ENCODE measurements at regions not wholly inside any gene's neighbourhood (a gene's known extent, or its start where the extent isn't known, plus 50 kb on each side); places are given as distances from the start of the nearest gene placed in this dataset.

- Mint-ChIP-seq H3K9me3 (ENCODE audit: unreplicated experiment) (peaks cover 7% of the 10 kb centered on the region), H3K36me3 (ENCODE audit: unreplicated experiment) (no peaks in the 10 kb centered on the region), H3K4me3 (ENCODE audit: unreplicated experiment) (no peak overlapping the region), H3K4me1 (ENCODE audit: unreplicated experiment) (no peaks in the 10 kb centered on the region), H3K27ac (ENCODE audit: unreplicated experiment) (no peak overlapping the region), H3K27me3 (ENCODE audit: unreplicated experiment) (no peaks in the 10 kb centered on the region)
- no peak for DNase-seq (ENCODE audit: extremely low spot score, unreplicated experiment)
- TF ChIP-seq CTCF (IDR thresholded peaks at IDR 0.05): no peak
Observed at GRCh38 chr6:92297101-92297500, 1122.3 kb downstream of the EPHA7 start.

GRCh38 chr6:92292067-92292466 is 1127.3 kb downstream of the EPHA7 start:
- Mint-ChIP-seq H3K4me3 (ENCODE audit: unreplicated experiment) (no peak overlapping the region), H3K36me3 (ENCODE audit: unreplicated experiment) (no peaks in the 10 kb centered on the region), H3K9me3 (ENCODE audit: unreplicated experiment) (peaks cover 4% of the 10 kb centered on the region), H3K27me3 (ENCODE audit: unreplicated experiment) (no peaks in the 10 kb centered on the region), H3K27ac (ENCODE audit: unreplicated experiment) (no peak overlapping the region), H3K4me1 (ENCODE audit: unreplicated experiment) (no peaks in the 10 kb centered on the region)
- TF ChIP-seq CTCF (IDR thresholded peaks at IDR 0.05): no peak
- DNase-seq (ENCODE audit: extremely low spot score, unreplicated experiment): no peak

GRCh38 chr6:92289831-92290230 is 1129.5 kb downstream of the EPHA7 start:
- Mint-ChIP-seq H3K4me1 (ENCODE audit: unreplicated experiment) (no peaks in the 10 kb centered on the region), H3K4me3 (ENCODE audit: unreplicated experiment) (no peak overlapping the region), H3K36me3 (ENCODE audit: unreplicated experiment) (no peaks in the 10 kb centered on the region), H3K27ac (ENCODE audit: unreplicated experiment) (no peak overlapping the region), H3K27me3 (ENCODE audit: unreplicated experiment) (no peaks in the 10 kb centered on the region), H3K9me3 (ENCODE audit: unreplicated experiment) (peaks cover 4% of the 10 kb centered on the region)
- no peak for DNase-seq (ENCODE audit: extremely low spot score, unreplicated experiment)
- TF ChIP-seq CTCF (IDR thresholded peaks at IDR 0.05): no peak

GRCh38 chr6:92281571-92282076 is 1137.7 kb downstream of the EPHA7 start:
- Mint-ChIP-seq H3K4me3 (ENCODE audit: unreplicated experiment) (no peak overlapping the region), H3K9me3 (ENCODE audit: unreplicated experiment) (no peaks in the 10 kb centered on the region), H3K4me1 (ENCODE audit: unreplicated experiment) (peaks cover 18% of the 10 kb centered on the region), H3K27ac (ENCODE audit: unreplicated experiment) (peak overlapping the region; percentile 36), H3K36me3 (ENCODE audit: unreplicated experiment) (no peaks in the 10 kb centered on the region), H3K27me3 (ENCODE audit: unreplicated experiment) (no peaks in the 10 kb centered on the region)
- no peak for TF ChIP-seq CTCF (IDR thresholded peaks at IDR 0.05)
- no peak for DNase-seq (ENCODE audit: extremely low spot score, unreplicated experiment)

- H3K9me3 Mint-ChIP-seq (ENCODE audit: unreplicated experiment): no peaks in the 10 kb centered on the region
- H3K27me3 Mint-ChIP-seq (ENCODE audit: unreplicated experiment): no peaks in the 10 kb centered on the region
- no peak overlapping the region for H3K4me3 Mint-ChIP-seq (ENCODE audit: unreplicated experiment)
- TF ChIP-seq CTCF (IDR thresholded peaks at IDR 0.05): no peak
- DNase-seq (ENCODE audit: extremely low spot score, unreplicated experiment): no peak
- peaks cover 5% of the 10 kb centered on the region for H3K4me1 Mint-ChIP-seq (ENCODE audit: unreplicated experiment)
- no peaks in the 10 kb centered on the region for H3K36me3 Mint-ChIP-seq (ENCODE audit: unreplicated experiment)
- H3K27ac Mint-ChIP-seq (ENCODE audit: unreplicated experiment): no peak overlapping the region
Observed at GRCh38 chr6:92275150-92275549, 1144.2 kb downstream of the EPHA7 start.

Data from osteocyte (in vitro differentiated cells).